GM20000 (cell line): ENCODE measurements at regions not wholly inside any gene's neighbourhood (a gene's known extent, or its start where the extent isn't known, plus 50 kb on each side); places are given as distances from the start of the nearest gene placed in this dataset.
"Not testable (repeated sequence)": the region's sequence is repeated elsewhere in the genome, so short reads cannot be mapped to it uniquely, and the experiment has no call there.

Experiments
- DNase-seq: peaks from one replicate; pipeline ENCODE4 v3.0.0; 2012; ENCODE audit warnings: low spot score
- TF ChIP-seq, protein P1 (sequence below): IDR thresholded peaks from 2 replicates; pipeline ENCODE4 v1.5.1; 2012; ENCODE audit warnings: mild to moderate bottlenecking, control low read depth; ENCODE audit errors: extremely low read depth, missing control alignments

DNA sequence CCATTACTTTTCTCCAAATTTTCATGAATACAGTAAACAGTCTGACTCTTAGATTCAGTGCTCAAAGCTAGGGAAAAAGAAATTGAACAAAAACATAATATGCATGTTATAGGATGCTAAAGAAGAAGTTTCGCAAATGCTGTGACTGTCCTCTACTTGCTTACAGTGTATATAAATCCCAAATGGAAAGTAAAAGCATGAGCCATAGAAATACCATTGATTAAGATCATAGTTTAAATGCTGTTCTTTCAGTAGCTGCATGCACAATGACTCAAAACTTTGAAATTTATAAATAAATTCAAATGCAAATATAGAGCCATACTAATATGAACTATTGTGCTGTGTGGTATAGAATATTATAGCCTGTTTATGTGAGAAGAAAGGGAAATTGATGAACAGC lies 1113.9 kb upstream of the ACVR2A start:
- no peak for DNase-seq
- TF ChIP-seq, protein P1, sequence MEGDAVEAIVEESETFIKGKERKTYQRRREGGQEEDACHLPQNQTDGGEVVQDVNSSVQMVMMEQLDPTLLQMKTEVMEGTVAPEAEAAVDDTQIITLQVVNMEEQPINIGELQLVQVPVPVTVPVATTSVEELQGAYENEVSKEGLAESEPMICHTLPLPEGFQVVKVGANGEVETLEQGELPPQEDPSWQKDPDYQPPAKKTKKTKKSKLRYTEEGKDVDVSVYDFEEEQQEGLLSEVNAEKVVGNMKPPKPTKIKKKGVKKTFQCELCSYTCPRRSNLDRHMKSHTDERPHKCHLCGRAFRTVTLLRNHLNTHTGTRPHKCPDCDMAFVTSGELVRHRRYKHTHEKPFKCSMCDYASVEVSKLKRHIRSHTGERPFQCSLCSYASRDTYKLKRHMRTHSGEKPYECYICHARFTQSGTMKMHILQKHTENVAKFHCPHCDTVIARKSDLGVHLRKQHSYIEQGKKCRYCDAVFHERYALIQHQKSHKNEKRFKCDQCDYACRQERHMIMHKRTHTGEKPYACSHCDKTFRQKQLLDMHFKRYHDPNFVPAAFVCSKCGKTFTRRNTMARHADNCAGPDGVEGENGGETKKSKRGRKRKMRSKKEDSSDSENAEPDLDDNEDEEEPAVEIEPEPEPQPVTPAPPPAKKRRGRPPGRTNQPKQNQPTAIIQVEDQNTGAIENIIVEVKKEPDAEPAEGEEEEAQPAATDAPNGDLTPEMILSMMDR: no peak

DNA sequence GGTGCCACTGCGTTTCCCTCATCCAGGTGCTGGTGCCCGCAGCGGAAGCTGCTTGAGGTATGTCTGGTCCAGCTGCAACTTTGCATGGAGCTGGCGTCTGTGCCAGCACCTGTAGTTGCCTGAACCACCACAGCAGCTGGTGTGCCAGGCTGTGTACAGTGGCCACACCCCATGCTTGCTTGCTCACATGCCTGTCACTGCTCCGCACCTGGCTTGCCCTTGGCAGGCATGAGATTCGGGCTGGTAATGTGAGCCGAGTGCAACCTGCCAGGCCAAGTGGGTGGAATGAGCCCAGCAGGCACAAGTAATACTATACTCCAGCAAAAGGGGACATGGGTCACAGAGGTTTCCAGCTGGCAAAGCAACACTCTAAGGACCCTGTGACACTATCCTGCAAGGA lies 1123.3 kb upstream of the ACVR2A start:
- DNase-seq: no peak
- TF ChIP-seq, protein P1: no peak

DNA sequence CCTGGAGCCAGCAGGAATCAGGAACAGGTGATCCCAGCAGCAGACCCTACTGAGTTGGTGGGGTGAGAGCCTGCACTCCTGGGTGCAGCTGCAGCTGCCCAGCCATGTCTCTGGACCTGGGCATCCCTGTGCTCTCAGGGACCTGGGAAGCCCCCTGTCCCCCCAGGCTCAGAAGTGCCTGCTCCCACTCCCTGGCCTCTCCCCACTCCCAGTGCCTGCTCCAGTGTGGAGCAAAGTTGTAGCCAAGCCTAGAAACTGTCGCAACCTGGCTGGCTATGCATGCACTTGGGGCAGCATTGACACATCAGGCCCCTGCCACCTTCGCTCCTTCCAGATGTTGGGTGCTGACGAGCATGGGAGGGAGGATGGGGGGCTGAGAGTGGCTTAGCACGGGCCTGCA lies 1124.7 kb upstream of the ACVR2A start:
- TF ChIP-seq, protein P1: no peak
- no peak for DNase-seq

DNA sequence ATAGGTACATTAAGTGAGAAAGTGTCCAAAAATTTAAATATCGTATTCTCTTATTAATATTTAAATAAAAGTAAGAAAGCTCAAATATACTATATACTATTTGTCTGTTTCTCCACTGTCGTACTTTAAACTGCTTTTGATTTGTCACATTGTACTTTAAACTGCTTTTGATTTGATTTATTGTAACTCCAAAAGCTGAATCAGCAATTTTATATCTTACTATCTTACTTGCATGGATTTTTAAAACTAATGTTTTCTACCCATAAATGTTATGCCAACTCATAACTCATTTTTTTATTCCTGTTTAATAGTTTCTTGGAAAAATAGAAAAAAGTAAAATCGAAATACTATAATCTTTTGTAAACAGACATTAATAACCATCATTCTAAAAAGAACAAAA lies 1128.2 kb upstream of the ACVR2A start:
- TF ChIP-seq, protein P1: no peak

DNA sequence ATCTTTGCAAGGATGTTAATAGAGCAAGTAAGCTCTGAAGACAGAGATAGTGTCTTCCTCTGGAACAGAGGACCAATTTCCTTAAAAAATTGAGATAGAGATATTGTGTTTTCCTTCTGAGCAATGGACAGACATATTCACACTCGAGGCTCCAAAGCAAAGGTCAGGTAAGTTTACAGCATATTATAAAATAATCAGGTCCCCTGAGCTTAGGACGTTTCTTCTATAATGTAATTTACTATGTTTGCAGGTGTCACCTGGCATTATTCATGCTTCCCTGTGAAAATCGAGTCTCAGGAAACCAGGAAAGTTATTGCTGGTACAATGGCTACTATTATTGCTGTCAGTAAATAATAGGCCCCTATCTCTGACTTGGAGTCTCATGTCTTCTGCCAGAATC lies 1135.8 kb upstream of the ACVR2A start:
- no peak for DNase-seq
- TF ChIP-seq, protein P1: no peak

More for the DNA sequence above, 1128.2 kb upstream of the ACVR2A start:
- no peak for DNase-seq

DNA sequence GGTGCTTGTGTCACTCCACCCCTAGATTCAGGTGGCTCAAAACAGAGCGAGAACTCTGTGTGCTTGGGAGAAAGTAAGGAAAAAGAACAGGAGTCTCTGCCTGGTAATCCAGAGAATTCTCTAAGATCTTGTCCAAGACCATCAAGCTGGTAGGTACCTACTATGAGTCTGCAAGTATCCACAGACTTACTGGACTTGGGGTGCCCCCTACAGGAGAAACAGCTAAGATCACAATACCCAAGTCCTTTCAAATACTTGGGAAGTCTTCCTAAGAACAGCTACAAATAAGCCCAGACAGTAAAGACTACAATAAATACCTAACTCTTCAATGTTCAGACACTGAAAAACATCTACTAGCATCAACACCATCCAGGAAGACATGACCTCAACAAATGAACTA lies 1143.6 kb upstream of the ACVR2A start:
- TF ChIP-seq, protein P1: no peak
- no peak for DNase-seq

DNA sequence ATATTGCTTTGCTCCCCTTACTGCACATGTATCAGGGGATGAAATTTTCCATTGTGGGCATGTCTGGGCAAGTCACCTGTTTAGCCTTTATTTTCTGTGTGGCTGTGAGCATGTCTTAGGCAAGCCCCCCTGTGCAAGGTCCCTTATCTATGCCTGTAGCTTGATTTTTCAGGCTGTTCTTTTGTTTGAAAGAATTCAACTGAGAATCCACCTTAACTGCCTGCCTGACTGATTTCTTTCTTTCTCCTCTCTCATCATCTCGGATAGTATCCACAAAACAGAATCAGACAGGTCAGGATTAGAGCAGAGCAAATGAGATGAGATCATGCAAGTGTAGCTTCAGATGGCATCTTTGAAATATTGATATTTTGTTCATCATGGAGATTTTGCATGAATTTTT lies 1147.5 kb upstream of the ACVR2A start:
- DNase-seq: no peak
- TF ChIP-seq, protein P1: no peak

DNA sequence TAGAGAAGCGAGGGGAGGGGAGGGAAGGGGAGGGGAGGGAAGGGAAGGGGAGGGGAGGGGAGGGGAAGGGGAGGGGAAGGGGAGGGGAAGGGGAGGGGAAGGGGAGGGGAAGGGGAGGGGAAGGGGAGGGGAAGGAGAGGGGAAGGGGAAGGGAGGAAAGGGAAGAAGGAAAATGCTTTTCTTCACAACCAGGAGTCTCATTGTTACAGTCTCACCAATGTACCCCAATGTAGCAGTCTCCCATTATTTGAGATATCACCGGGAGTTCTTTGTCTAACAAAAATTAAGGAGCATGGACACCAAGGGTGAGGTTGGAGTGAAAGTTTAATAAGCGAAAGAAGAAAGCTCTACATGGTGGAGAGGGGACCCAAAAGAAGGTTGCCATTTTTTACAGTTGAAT lies 1148.0 kb upstream of the ACVR2A start:
- not testable (repeated sequence) for DNase-seq
